ENCODE measurements at regions not wholly inside any gene's neighbourhood (a gene's known extent, or its start where the extent isn't known, plus 50 kb on each side); places are given as distances from the start of the nearest gene placed in this dataset.

DNA sequence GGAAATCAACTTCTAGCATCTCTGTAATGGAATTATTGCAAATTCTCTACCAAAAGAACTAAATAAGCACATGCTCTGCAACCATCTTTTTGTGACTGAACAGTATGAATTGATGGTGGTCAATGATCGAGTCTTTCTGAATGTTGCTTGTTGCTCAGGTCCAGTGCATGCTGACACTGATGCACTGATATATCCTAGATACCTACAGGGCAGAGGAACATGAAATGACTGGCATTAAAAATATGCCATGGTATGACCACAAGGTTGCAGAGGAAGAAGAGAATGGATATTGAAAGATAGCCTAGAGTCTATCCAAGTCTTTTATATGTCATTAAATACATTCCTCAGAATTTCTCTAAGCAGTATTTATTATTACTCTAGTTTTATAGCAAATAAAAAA, 692.8 kb upstream of the TENM3 start:
- Histone ChIP-seq H3K36me3 (replicated peaks in 1 of 2; ENCODE audit: control insufficient read depth in 1 of 2, insufficient read depth in 2 of 2, low read length in 2 of 2) (no peaks in the 10 kb centered on the region), H2AFZ (ENCODE audit: insufficient read depth, low read depth, low read length, poor library complexity, severe bottlenecking) (no peak overlapping the region), H3K27ac (ENCODE audit: low read depth in 1 of 2, low read length in 2 of 2) (no peak overlapping the region), H3K4me2 (replicated peaks; ENCODE audit: extremely low read depth, low read length, poor library complexity, severe bottlenecking) (no peak overlapping the region), H3K79me2 (ENCODE audit: insufficient read depth, low read length) (no peaks in the 10 kb centered on the region), H3K4me1 (ENCODE audit: control insufficient read depth in 1 of 2, insufficient read depth in 2 of 2, low read length in 2 of 2) (no peaks in the 10 kb centered on the region), H3K27me3 (ENCODE audit: control insufficient read depth in 2 of 2, insufficient read depth in 2 of 2, low read length in 2 of 2) (no peaks in the 10 kb centered on the region), H3K4me3 (replicated peaks in 1 of 3; ENCODE audit: low read depth in 2 of 3, low read length in 3 of 3) (no peak overlapping the region), H4K20me1 (ENCODE audit: insufficient read depth, low read length) (no peaks in the 10 kb centered on the region), H3K9ac (ENCODE audit: insufficient read depth, low read length, poor library complexity, severe bottlenecking) (no peak overlapping the region), H3K9me3 (replicated peaks in 1 of 2; ENCODE audit: control insufficient read depth in 1 of 2, insufficient read depth in 1 of 2, low read length in 2 of 2) (no peaks in the 10 kb centered on the region)
- Mint-ChIP-seq H3K9me3 (peaks cover 0 to 3% (median 0%) of the 10 kb centered on the region in 7 donors), H3K27ac (no peak overlapping the region), H3K4me3 (no peak overlapping the region), H3K27me3 (ENCODE audit: low read depth in 3 of 3) (peaks cover 0 to 2% (median 0%) of the 10 kb centered on the region in 3 donors), H3K4me1 (no peaks in the 10 kb centered on the region), H3K36me3 (no peaks in the 10 kb centered on the region)
- intact Hi-C loops (cut with micrococcal nuclease): no loop called here
- DNase-seq: no peak
- TF ChIP-seq, protein P1, sequence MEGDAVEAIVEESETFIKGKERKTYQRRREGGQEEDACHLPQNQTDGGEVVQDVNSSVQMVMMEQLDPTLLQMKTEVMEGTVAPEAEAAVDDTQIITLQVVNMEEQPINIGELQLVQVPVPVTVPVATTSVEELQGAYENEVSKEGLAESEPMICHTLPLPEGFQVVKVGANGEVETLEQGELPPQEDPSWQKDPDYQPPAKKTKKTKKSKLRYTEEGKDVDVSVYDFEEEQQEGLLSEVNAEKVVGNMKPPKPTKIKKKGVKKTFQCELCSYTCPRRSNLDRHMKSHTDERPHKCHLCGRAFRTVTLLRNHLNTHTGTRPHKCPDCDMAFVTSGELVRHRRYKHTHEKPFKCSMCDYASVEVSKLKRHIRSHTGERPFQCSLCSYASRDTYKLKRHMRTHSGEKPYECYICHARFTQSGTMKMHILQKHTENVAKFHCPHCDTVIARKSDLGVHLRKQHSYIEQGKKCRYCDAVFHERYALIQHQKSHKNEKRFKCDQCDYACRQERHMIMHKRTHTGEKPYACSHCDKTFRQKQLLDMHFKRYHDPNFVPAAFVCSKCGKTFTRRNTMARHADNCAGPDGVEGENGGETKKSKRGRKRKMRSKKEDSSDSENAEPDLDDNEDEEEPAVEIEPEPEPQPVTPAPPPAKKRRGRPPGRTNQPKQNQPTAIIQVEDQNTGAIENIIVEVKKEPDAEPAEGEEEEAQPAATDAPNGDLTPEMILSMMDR (IDR thresholded peaks at IDR 0.05): no peak
- no CpG with 5 or more reads among the region's 1 CpG for WGBS (ENCODE audit: insufficient coverage)

GRCh38 chr4:181559637-181560036, 683.6 kb upstream of the TENM3 start:
- H3K9me3 Mint-ChIP-seq: peaks cover 0 to 5% (median 2%) of the 10 kb centered on the region in 7 donors
- H2AFZ ChIP-seq (ENCODE audit: insufficient read depth, low read depth, low read length, poor library complexity, severe bottlenecking): no peak overlapping the region
- H3K9me3 ChIP-seq (replicated peaks in 1 of 2; ENCODE audit: control insufficient read depth in 1 of 2, insufficient read depth in 1 of 2, low read length in 2 of 2): no peaks in the 10 kb centered on the region
- H3K27me3 Mint-ChIP-seq (ENCODE audit: low read depth in 3 of 3): peaks cover 0 to 2% (median 0%) of the 10 kb centered on the region in 3 donors
- H3K27ac Mint-ChIP-seq: no peak overlapping the region
- no peaks in the 10 kb centered on the region for H3K36me3 ChIP-seq (replicated peaks in 1 of 2; ENCODE audit: control insufficient read depth in 1 of 2, insufficient read depth in 2 of 2, low read length in 2 of 2)
- H3K4me1 ChIP-seq (ENCODE audit: control insufficient read depth in 1 of 2, insufficient read depth in 2 of 2, low read length in 2 of 2): no peaks in the 10 kb centered on the region
- H3K9ac ChIP-seq (ENCODE audit: insufficient read depth, low read length, poor library complexity, severe bottlenecking): no peak overlapping the region
- H3K79me2 ChIP-seq (ENCODE audit: insufficient read depth, low read length): no peaks in the 10 kb centered on the region
- H3K4me3 Mint-ChIP-seq: no peak overlapping the region
- H3K4me2 ChIP-seq (replicated peaks; ENCODE audit: extremely low read depth, low read length, poor library complexity, severe bottlenecking): no peak overlapping the region
- WGBS (ENCODE audit: insufficient coverage): 90% methylated on average over 2 of the region's 4 CpGs
- no peaks in the 10 kb centered on the region for H4K20me1 ChIP-seq (ENCODE audit: insufficient read depth, low read length)
- H3K36me3 Mint-ChIP-seq: no peaks in the 10 kb centered on the region
- H3K27me3 ChIP-seq (ENCODE audit: control insufficient read depth in 2 of 2, insufficient read depth in 2 of 2, low read length in 2 of 2): no peaks in the 10 kb centered on the region
- no peak for DNase-seq
- no peak overlapping the region for H3K4me3 ChIP-seq (replicated peaks in 1 of 3; ENCODE audit: low read depth in 2 of 3, low read length in 3 of 3)
- intact Hi-C loops (cut with micrococcal nuclease): no loop called here
- no peaks in the 10 kb centered on the region for H3K4me1 Mint-ChIP-seq
- no peak overlapping the region for H3K27ac ChIP-seq (ENCODE audit: low read depth in 1 of 2, low read length in 2 of 2)
- TF ChIP-seq, protein P1 (IDR thresholded peaks at IDR 0.05): no peak

Data from CD14-positive monocyte (primary cell).